ENCODE measurements at regions not wholly inside any gene's neighbourhood (a gene's known extent, or its start where the extent isn't known, plus 50 kb on each side); places are given as distances from the start of the nearest gene placed in this dataset.

DNA sequence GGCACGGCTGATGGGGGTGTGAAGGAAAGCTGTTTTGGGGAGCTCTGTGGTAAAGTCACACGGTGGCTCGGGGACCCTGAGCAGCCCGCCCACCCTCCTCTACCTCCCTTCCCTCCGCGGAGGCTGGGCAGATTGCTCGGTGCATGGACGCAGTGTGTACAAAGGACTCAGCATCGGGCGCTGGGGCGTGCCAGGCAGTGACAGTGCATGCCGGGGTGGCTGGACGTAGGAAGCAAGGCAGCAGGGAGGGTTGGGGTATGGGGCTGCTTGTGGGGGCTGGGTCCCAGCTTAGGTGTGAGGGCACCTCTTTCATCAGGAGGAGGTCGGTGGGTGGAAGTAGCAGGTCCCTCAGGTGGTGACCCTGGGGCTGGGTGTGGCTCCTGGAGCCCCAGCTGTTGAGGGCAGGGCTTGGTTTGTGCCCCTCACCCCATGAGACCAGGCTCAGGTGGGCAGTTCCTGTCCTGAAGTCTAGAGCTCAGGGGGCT lies 159.9 kb upstream of the GSE1 start:
- Histone ChIP-seq H3K4me1 (ENCODE audit: insufficient read depth) (no peaks in the 10 kb centered on the region), H2AFZ (no peak overlapping the region), H3K9me2 (ENCODE audit: insufficient read depth) (no peaks in the 10 kb centered on the region), H3K36me3 (ENCODE audit: low read depth) (no peaks in the 10 kb centered on the region), H3K4me3 (no peak overlapping the region), H3F3A (ENCODE audit: insufficient read depth) (no peaks in the 10 kb centered on the region), H3K9ac (no peak overlapping the region), H3K9me3 (ENCODE audit: low read depth) (no peaks in the 10 kb centered on the region), H3K4me2 (ENCODE audit: unreplicated experiment) (no peak overlapping the region), H4K20me1 (ENCODE audit: insufficient read depth) (no peaks in the 10 kb centered on the region), H3K27ac (no peak overlapping the region), H3K79me2 (ENCODE audit: insufficient read depth) (0 out of 2 replicates have a peak, but pooled peaks cover 26% of the 10 kb centered on the region), H3K27me3 (replicated peaks; ENCODE audit: insufficient read depth) (no peaks in the 10 kb centered on the region)
- in situ Hi-C loops (cut with MboI) = no loop called here
- no peak for DNase-seq
- 95 to 98% methylated on average over 12 to 14 of the region's 14 CpGs for WGBS, 2 experiments (ENCODE audit: low coverage in 1 of 2, low lambda C conversion rate in 2 of 2, missing lambda C conversion rate in 2 of 2)
- TF ChIP-seq EZH2 (IDR thresholded peaks at IDR 0.05; ENCODE audit: insufficient read depth, poor library complexity, severe bottlenecking) (no peak), EZH2phosphoT487 (IDR thresholded peaks at IDR 0.05; ENCODE audit: insufficient read depth, low read depth) (no peak)

DNA sequence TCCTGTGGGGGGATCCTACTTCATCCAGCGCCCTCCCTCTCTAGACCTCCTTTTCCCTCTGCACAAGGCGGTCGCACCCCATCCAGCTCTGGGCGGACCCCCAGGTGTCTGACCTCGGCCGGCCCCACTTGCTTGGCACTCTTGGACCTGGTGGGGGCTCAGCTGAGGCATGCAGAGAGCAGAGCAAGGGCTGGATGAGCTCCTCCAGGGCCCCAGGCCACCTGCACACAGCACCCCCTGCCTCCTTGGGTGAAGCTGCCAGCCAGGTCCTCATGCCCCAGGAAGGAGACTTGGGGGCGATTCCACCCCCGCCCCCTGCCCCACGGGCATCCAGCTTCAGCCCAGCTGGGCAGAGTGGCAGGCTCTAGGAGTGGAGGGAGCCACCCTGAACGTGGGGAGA lies 159.4 kb upstream of the GSE1 start:
- Histone ChIP-seq H3F3A (ENCODE audit: insufficient read depth) (no peaks in the 10 kb centered on the region), H3K27me3 (replicated peaks; ENCODE audit: insufficient read depth) (no peaks in the 10 kb centered on the region), H3K27ac (no peak overlapping the region), H3K9me2 (ENCODE audit: insufficient read depth) (no peaks in the 10 kb centered on the region), H3K79me2 (ENCODE audit: insufficient read depth) (0 out of 2 replicates have a peak, but pooled peaks cover 27% of the 10 kb centered on the region), H3K9me3 (ENCODE audit: low read depth) (no peaks in the 10 kb centered on the region), H3K4me2 (ENCODE audit: unreplicated experiment) (no peak overlapping the region), H4K20me1 (ENCODE audit: insufficient read depth) (no peaks in the 10 kb centered on the region), H2AFZ (no peak overlapping the region), H3K4me1 (ENCODE audit: insufficient read depth) (no peaks in the 10 kb centered on the region), H3K36me3 (ENCODE audit: low read depth) (no peaks in the 10 kb centered on the region), H3K9ac (no peak overlapping the region), H3K4me3 (no peak overlapping the region)
- 88 to 90% methylated on average over 9 to 10 of the region's 10 CpGs for WGBS, 2 experiments (ENCODE audit: low coverage in 1 of 2, low lambda C conversion rate in 2 of 2, missing lambda C conversion rate in 2 of 2)
- no peak for TF ChIP-seq EZH2 (IDR thresholded peaks at IDR 0.05; ENCODE audit: insufficient read depth, poor library complexity, severe bottlenecking)
- TF ChIP-seq EZH2phosphoT487 (IDR thresholded peaks at IDR 0.05; ENCODE audit: insufficient read depth, low read depth) = no peak
- in situ Hi-C loops (cut with MboI) = no loop called here
- DNase-seq = no peak

DNA sequence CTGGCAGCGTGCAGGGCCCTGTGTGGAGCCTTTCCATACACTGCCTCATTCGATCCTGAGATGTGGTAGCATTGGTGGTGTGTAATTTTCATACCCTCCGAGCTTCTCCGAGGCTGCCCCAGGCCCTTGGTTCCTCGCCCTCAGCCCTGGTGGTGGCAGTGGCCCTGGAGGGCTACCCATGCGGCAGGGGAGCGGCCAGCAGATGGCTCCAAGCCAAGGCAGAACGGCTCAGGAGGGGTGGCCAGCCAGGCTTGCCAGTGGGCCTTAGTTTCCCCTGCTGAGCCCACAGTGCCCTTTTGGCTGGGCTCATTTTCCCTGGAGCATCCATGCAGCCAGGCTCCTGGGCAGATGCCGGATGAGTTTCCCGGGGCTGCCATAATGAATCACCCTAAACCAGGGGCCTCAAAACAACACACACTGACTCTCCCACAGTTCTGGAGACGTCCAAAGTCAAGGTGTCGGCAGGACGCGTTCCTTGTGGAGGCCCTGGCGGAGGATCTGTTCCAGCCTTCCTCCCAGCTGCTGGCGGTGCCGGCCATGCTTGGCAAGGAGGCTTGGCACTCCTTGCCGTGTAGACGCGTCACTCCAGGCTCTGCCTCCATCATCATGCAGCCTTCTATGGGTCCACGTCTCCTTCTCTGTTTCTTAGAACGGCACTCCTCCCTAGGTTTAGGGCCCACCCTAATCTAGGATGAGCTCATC lies 158.8 kb upstream of the GSE1 start:
- no peak overlapping the region for H3K27ac ChIP-seq
- DNase-seq = no peak
- WGBS, 2 experiments (ENCODE audit: low coverage in 1 of 2, low lambda C conversion rate in 2 of 2, missing lambda C conversion rate in 2 of 2) = 65% methylated on average over 22 of the region's 22 CpGs
- H2AFZ ChIP-seq = no peak overlapping the region
- no peak overlapping the region for H3K4me3 ChIP-seq
- TF ChIP-seq EZH2phosphoT487 (IDR thresholded peaks at IDR 0.05; ENCODE audit: insufficient read depth, low read depth) (no peak), EZH2 (IDR thresholded peaks at IDR 0.05; ENCODE audit: insufficient read depth, poor library complexity, severe bottlenecking) (no peak)
- in situ Hi-C loops (cut with MboI) = no loop called here
- no peaks in the 10 kb centered on the region for H3K4me1 ChIP-seq (ENCODE audit: insufficient read depth)
- no peaks in the 10 kb centered on the region for H3K36me3 ChIP-seq (ENCODE audit: low read depth)
- no peaks in the 10 kb centered on the region for H3K9me2 ChIP-seq (ENCODE audit: insufficient read depth)
- no peaks in the 10 kb centered on the region for H4K20me1 ChIP-seq (ENCODE audit: insufficient read depth)
- H3K9ac ChIP-seq = no peak overlapping the region
- no peaks in the 10 kb centered on the region for H3F3A ChIP-seq (ENCODE audit: insufficient read depth)
- H3K4me2 ChIP-seq (ENCODE audit: unreplicated experiment) = no peak overlapping the region
- H3K79me2 ChIP-seq (ENCODE audit: insufficient read depth) = 0 out of 2 replicates have a peak, but pooled peaks cover 27% of the 10 kb centered on the region
- no peaks in the 10 kb centered on the region for H3K27me3 ChIP-seq (replicated peaks; ENCODE audit: insufficient read depth)
- no peaks in the 10 kb centered on the region for H3K9me3 ChIP-seq (ENCODE audit: low read depth)

DNA sequence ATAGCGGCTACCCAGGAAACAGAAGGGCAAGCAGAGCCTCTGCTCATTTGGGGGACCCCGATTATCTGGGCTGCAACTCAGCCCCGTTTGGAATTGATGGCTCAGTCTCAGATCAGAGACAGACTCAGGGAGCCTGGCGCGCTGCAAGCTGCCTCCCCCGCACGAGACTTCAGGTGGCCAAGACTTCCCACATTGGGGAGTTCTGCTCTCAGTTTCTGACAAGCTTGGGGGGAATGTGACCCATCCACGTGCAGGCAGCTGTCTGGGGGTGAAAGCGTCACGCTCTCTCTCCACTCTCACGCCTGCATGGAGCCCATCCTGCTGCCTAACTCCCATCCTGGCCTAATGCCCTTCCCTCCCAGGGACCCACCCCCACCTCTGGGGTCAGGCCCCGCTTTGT lies 157.6 kb upstream of the GSE1 start:
- in situ Hi-C loops (cut with MboI) = no loop called here
- Histone ChIP-seq H3K79me2 (ENCODE audit: insufficient read depth) (0 out of 2 replicates have a peak, but pooled peaks cover 27% of the 10 kb centered on the region), H2AFZ (no peak overlapping the region), H3K9me3 (ENCODE audit: low read depth) (no peaks in the 10 kb centered on the region), H3F3A (ENCODE audit: insufficient read depth) (0 out of 2 replicates have a peak, but pooled peaks cover 2% of the 10 kb centered on the region), H4K20me1 (ENCODE audit: insufficient read depth) (no peaks in the 10 kb centered on the region), H3K9me2 (ENCODE audit: insufficient read depth) (no peaks in the 10 kb centered on the region), H3K9ac (no peak overlapping the region), H3K36me3 (ENCODE audit: low read depth) (no peaks in the 10 kb centered on the region), H3K27me3 (replicated peaks; ENCODE audit: insufficient read depth) (no peaks in the 10 kb centered on the region), H3K4me1 (ENCODE audit: insufficient read depth) (peaks cover 2% of the 10 kb centered on the region), H3K4me2 (ENCODE audit: unreplicated experiment) (no peak overlapping the region), H3K4me3 (no peak overlapping the region), H3K27ac (no peak overlapping the region)
- DNase-seq = no peak
- WGBS, 2 experiments (ENCODE audit: low coverage in 1 of 2, low lambda C conversion rate in 2 of 2, missing lambda C conversion rate in 2 of 2) = 93 to 95% methylated on average over 11 to 12 of the region's 12 CpGs
- no peak for TF ChIP-seq EZH2phosphoT487 (IDR thresholded peaks at IDR 0.05; ENCODE audit: insufficient read depth, low read depth)
- TF ChIP-seq EZH2 (IDR thresholded peaks at IDR 0.05; ENCODE audit: insufficient read depth, poor library complexity, severe bottlenecking) = no peak
